H7 (cell line): ENCODE measurements at regions not wholly inside any gene's neighbourhood (a gene's known extent, or its start where the extent isn't known, plus 50 kb on each side); places are given as distances from the start of the nearest gene placed in this dataset.

Source experiments
- DNase-seq: peaks from one replicate; pipeline ENCODE4 v3.0.0; 2012
- H3K27me3 ChIP-seq: 2 replicates; pipeline ENCODE4 v1.6.0; 2011; ENCODE audit warnings: mild to moderate bottlenecking, low read length; ENCODE audit not compliant: control insufficient read depth, insufficient read depth
- H3K36me3 ChIP-seq: replicated peaks from 2 replicates; pipeline ENCODE4 v1.5.1; 2011; ENCODE audit warnings: low read length; ENCODE audit not compliant: control insufficient read depth, insufficient read depth
- H3K4me3 ChIP-seq: 2 replicates; pipeline ENCODE4 v1.5.1; 2011; ENCODE audit warnings: low read depth, mild to moderate bottlenecking, control low read depth, low read length, moderate library complexity; ENCODE audit not compliant: insufficient read depth

DNA sequence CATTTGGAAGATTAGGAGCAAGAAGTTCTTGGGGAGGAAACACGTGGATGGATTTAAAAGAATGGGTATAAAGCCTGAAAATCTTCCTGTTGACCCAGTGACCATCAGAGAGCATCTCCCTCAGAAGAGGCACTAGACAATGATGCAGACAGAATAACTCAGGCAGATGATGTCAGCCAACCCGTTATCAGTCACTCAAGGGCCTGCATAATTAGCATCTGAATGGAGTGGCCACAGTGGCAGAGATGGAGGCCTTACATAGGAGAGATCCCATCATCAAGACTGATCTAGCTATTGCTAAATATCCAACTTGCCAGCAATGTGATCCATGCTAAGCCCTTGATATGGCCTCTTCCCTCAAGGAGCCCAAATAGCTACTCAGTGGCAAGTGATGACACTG, 70.7 kb upstream of the CD82 start:
- H3K36me3 ChIP-seq, result no peaks in the 10 kb centered on the region
- no peak for DNase-seq
- H3K27me3 ChIP-seq, result no peaks in the 10 kb centered on the region
- no peak overlapping the region for H3K4me3 ChIP-seq

DNA sequence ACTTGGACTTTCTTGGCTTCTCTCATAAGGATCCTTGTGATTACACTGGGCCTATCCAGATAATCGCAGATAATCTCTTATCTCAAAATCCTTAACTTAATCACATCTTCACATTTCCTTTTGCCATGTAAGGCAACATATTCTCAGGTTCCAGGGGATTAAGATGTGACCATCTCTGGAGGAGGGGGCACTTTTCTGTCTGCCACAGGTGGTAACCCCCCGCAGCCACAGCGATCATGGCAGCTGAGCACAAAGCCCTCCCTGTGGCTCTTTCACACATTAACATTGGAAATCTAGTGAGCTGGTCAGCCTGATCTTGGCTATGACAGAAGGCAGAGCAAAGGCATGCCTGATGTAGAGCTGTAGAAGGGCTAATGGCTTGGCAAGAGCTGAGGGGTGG, 69.1 kb upstream of the CD82 start:
- H3K36me3 ChIP-seq, result no peaks in the 10 kb centered on the region
- no peak for DNase-seq
- H3K4me3 ChIP-seq, result no peak overlapping the region
- no peaks in the 10 kb centered on the region for H3K27me3 ChIP-seq

DNA sequence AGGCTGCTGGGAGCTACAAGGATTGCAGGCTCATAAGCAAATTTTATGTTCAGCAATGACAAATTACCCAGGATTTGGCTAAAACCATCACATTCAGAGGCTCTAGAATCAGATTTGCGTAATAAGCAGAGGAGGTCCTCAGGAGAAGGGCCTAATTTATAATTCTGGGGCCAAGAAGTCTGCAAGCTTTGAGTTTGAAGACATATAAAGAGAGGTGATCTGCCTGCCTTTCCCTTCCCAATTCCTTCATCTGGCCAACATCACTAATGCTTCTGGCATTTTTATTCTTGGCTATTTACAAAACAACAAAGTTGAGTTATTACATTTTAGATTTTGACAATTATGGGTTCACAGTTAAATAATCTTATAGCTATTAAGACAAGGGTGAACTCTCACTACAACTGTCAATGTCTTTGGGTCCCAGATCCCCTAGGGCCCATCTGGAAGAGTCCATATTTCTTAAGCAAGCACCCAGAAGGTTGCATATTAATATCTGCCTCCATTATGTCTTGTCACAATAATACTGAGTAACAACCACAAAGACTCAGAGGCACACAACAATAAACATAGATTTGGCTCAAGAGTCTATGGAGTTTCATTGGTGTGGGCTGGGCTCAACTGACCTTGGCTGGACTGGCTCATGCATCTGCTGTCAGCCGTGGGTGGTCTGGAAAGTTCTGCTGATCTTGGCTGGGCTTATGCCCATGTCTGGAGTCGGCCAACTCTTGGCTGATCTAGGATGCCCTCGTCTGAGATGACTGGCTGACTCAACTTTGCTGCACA, 67.2 kb upstream of the CD82 start:
- no peak overlapping the region for H3K4me3 ChIP-seq
- no peak for DNase-seq

DNA sequence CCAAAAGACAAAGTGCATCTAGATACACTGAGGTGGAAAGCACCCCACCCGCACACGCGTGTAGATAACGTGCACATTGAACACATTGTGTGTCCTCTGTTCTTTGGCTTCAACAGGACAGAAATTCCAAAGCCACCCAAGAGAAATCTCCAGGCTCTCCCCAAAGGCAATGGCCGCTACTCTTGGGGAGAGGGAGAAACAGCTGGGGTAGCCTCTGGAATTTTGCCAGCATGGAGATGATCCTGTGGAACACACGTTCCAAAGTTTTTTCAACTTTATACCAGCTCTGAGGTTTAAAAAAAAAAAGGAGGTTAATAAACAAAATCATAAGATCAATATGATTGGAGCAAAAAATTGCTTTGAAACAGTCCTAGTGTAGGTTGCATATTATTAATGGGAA, 63.0 kb upstream of the CD82 start:
- Histone ChIP-seq H3K36me3 (no peaks in the 10 kb centered on the region), H3K4me3 (no peak overlapping the region), H3K27me3 (no peaks in the 10 kb centered on the region)
- no peak for DNase-seq

More for the DNA sequence above, 67.2 kb upstream of the CD82 start:
- no peaks in the 10 kb centered on the region for H3K36me3 ChIP-seq
- no peaks in the 10 kb centered on the region for H3K27me3 ChIP-seq

DNA sequence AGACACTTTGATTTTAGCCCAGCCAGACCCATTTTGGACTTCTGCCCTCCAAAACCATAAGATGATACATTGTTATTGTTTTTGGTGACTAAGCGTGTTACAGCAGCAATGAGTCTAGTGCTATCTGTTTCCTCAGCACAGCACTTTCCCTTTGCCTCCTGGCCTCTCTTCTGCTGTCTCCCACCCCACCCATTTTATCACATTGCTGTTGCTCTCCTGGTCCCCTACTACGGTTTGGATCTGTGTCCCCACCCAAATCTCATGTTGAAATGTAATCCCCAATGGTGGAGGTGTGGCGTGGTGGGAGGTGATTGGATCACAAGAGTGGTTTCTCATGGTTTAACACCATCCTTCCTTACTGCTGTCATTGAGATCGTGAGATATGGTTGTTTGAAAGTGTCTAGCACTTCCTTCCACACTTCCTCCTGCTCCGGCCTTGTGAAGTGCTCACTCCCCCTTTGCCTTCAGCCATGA, 59.8 kb upstream of the CD82 start:
- H3K27me3 ChIP-seq, result no peaks in the 10 kb centered on the region
- H3K36me3 ChIP-seq, result no peaks in the 10 kb centered on the region
- H3K4me3 ChIP-seq, result no peak overlapping the region
- no peak for DNase-seq

DNA sequence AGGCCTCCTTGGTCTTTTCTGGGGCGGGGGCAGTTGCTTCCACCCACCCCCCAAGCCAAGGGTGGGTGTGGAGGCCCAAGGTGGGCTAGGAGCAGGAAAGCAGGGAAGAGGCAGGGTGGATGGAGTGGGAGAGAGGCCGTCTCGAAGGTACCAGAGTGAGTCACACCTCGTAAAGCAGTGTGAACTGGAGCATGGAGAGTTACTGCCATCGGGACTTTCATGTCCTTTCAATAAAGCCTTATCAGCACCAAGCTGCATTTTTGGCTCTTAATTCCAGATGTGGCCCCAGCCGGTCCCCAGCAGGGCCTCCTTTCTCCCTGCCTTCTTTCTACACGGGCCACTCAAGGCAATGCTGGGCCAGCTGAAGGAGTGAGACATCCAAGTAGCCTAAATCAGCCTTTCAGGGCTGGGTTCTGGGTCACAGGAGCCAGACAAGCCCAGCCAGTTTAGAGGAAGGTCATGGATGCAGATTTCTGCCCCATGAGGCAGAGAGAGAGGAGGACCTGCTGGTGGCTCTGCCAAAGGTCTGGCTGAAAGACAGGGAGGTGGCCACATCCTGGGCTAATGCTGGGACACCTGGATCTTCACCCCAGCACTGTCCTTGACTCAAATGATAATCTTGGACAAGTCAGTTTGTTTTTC, 59.0 kb upstream of the CD82 start:
- H3K36me3 ChIP-seq, result no peaks in the 10 kb centered on the region
- H3K27me3 ChIP-seq, result no peaks in the 10 kb centered on the region; the same call in 1 of the 2 replicates
- no peak overlapping the region for H3K4me3 ChIP-seq
- no peak for DNase-seq

DNA sequence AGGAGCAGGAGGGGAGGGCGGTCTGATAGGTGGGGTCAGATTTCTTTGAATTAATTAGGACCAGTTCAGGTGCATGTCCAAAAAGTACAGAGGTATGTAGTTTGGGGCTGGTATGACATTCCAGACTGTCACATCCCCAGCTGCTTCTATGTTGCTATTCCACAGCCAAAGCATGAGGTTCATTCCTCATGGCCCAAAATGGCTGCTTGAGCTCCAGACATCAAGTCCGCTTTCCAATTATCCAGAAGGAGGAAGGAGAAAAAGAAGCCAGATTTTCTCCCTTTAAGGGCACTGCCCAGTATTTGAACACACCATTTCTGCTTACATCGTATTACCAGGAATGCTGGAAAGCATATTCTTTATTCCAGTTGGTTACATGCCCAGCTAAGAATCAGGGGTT, 58.0 kb upstream of the CD82 start:
- H3K4me3 ChIP-seq, result no peak overlapping the region
- H3K36me3 ChIP-seq, result no peaks in the 10 kb centered on the region
- no peaks in the 10 kb centered on the region; the same call in 1 of the 2 replicates for H3K27me3 ChIP-seq
- no peak for DNase-seq

DNA sequence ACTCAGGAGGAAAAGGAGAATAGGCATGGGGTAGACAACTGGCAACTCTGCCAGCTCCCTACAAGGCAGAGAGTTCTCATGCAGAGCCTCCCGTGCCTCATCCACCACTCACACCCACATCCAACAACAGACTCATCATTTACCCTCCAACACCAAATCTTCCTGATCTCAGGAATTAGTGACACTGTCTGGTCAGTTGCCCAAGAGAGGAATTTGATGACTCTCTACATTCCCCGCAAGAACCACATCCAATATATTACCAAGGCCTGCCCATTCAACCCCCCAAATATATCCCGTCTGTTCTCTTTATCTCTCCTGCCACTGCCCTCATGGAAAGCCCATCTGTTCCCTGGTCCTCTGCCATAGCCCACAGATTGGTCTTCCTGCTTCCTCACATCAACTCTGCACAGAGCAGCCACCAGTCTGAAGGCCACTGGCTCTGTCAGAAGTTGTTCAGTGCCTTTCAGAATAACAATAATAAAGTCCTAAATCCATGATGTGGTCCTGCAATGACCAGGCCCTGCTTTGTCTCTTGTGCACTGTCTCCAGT, 57.5 kb upstream of the CD82 start:
- H3K36me3 ChIP-seq, result no peaks in the 10 kb centered on the region
- no peaks in the 10 kb centered on the region; the same call in 1 of the 2 replicates for H3K27me3 ChIP-seq
- no peak overlapping the region for H3K4me3 ChIP-seq
- no peak for DNase-seq

DNA sequence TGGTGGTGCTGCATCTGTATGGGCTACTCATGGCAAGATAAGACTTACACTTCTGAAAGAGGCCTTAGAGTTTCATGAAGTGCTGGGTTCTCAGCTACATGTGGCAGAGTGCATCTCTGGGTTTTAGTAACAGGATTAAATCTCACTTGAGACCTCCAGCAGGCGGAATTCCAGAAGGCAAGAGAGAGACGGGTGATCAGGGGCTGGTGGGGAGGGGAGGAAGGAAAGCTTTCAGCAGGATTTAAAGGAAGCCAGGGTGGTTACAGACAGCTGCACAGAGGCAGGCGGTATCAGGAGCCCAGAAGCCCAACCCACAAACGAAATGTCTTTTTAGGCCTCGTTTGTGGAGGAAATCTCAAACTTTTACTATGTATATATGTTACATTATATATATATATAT, 56.2 kb upstream of the CD82 start:
- H3K4me3 ChIP-seq, result no peak overlapping the region
- DNase-seq, result no peak
- no peaks in the 10 kb centered on the region for H3K36me3 ChIP-seq
- no peaks in the 10 kb centered on the region; the same call in 1 of the 2 replicates for H3K27me3 ChIP-seq

DNA sequence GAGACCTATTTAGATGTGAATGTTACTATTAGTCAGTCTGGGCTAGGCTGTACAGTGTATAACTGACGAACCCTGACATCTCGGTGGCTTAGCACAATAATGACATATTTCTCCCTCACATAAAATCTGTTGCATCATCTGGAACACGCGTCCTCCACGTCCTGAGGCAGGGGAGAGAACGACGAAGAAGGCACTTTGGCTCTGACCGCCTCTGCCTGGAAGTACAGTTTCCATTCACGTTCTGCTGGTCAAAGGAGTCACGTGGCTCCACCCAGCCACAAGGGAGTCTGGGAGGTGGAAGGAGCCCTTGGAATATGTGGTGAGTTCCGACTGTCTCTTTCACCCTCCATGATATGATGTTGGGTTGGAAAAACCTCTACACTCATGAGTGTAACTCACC, 55.1 kb upstream of the CD82 start:
- Histone ChIP-seq H3K36me3 (no peaks in the 10 kb centered on the region), H3K4me3 (no peak overlapping the region), H3K27me3 (no peaks in the 10 kb centered on the region; the same call in 1 of the 2 replicates)
- no peak for DNase-seq

DNA sequence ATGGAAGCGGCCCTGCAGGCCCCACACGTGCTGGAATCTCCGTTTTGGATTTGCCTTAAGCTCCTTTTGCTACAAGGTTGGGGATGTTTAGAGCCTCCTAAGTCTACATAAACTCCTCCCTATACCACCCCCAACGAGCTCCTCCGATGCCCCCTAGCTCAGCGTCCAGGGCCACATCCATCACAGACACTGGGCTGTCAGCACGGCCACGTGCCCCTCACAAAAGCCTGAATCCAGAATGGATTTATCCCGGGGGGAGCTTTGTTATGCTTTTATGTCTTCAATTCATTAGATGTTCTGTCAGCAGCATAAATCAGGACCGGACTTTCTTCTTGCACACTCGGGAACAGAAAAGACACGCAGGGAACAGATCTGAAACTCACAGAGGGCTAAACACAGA, 52.6 kb upstream of the CD82 start:
- no peaks in the 10 kb centered on the region; the same call in 1 of the 2 replicates for H3K27me3 ChIP-seq
- DNase-seq, result no peak
- H3K36me3 ChIP-seq, result no peaks in the 10 kb centered on the region
- no peak overlapping the region for H3K4me3 ChIP-seq

DNA sequence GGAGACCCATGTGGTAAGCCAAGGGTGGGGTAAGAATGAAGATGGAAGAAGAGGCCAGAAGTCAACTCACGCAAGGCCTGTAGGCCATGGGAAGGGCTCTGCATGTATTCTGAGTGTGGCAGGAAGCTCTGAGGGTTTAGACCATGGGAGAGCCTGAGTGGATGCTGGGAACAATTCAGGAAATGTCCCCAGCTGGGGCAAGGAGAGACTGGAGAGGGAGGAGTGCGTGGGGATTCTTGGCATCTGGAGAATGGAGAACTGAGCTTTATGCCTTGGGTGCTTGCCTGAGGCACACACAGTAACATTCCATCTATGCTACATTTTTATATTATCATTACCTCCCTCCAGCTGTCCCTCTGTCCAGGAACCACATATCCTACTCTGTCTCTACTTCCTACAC, 50.4 kb upstream of the CD82 start:
- no peak for DNase-seq
- Histone ChIP-seq H3K4me3 (no peak overlapping the region), H3K27me3 (no peaks in the 10 kb centered on the region; the same call in 1 of the 2 replicates), H3K36me3 (no peaks in the 10 kb centered on the region)
